Activated T-cell treated with anti-CD3 and anti-CD28 coated beads for 48 hours (primary cell): ENCODE measurements at regions not wholly inside any gene's neighbourhood (a gene's known extent, or its start where the extent isn't known, plus 50 kb on each side); places are given as distances from the start of the nearest gene placed in this dataset.
"Not testable (repeated sequence)": the region's sequence is repeated elsewhere in the genome, so short reads cannot be mapped to it uniquely, and the experiment has no call there.

ENCODE experiments used
- DNase-seq: peaks from one replicate; pipeline ENCODE4 v3.0.0-alpha.2; 2020; ENCODE audit warnings: low read depth

- DNase-seq = no peak
Measured at GRCh38 chrX:45669715-45670340, 469.2 kb upstream of the DIPK2B start.

GRCh38 chrX:45668686-45669443, 468.2 kb upstream of the DIPK2B start:
- DNase-seq = no peak

GRCh38 chrX:45667666-45668065, 467.0 kb upstream of the DIPK2B start:
- DNase-seq = no peak

GRCh38 chrX:45664727-45665290, 464.1 kb upstream of the DIPK2B start:
- no peak for DNase-seq

- DNase-seq = no peak
Measured at GRCh38 chrX:45660477-45660876, 459.8 kb upstream of the DIPK2B start.

- no peak for DNase-seq
Measured at GRCh38 chrX:45633419-45633818, 432.7 kb upstream of the DIPK2B start.

- DNase-seq = no peak
Measured at GRCh38 chrX:45632506-45632905, 431.8 kb upstream of the DIPK2B start.

GRCh38 chrX:45630078-45630477, 429.4 kb upstream of the DIPK2B start:
- no peak for DNase-seq

GRCh38 chrX:45628041-45628440, 427.4 kb upstream of the DIPK2B start:
- no peak for DNase-seq

- no peak for DNase-seq
Measured at GRCh38 chrX:45623266-45623665, 422.6 kb upstream of the DIPK2B start.

GRCh38 chrX:45622538-45622937, 421.9 kb upstream of the DIPK2B start:
- DNase-seq = no peak

- DNase-seq = no peak
Measured at GRCh38 chrX:45622042-45622423, 421.4 kb upstream of the DIPK2B start.

- no peak for DNase-seq
Measured at GRCh38 chrX:45621376-45622041, 420.8 kb upstream of the DIPK2B start.

- DNase-seq = no peak
Measured at GRCh38 chrX:45619290-45619689, 418.6 kb upstream of the DIPK2B start.

- DNase-seq = not testable (repeated sequence)
Measured at GRCh38 chrX:45615591-45615990, 414.9 kb upstream of the DIPK2B start.

- DNase-seq = no peak
Measured at GRCh38 chrX:45614853-45615252, 414.2 kb upstream of the DIPK2B start.

- DNase-seq = no peak
Measured at GRCh38 chrX:45602151-45602550, 401.5 kb upstream of the DIPK2B start.

- DNase-seq = no peak
Measured at GRCh38 chrX:45601052-45601451, 400.4 kb upstream of the DIPK2B start.

GRCh38 chrX:45598861-45599260, 398.2 kb upstream of the DIPK2B start:
- DNase-seq = no peak

GRCh38 chrX:45596188-45596808, 395.6 kb upstream of the DIPK2B start:
- DNase-seq = no peak

GRCh38 chrX:45592101-45592500, 391.4 kb upstream of the DIPK2B start:
- no peak for DNase-seq

GRCh38 chrX:45591650-45592049, 391.0 kb upstream of the DIPK2B start:
- DNase-seq = no peak

- DNase-seq = no peak
Measured at GRCh38 chrX:45584717-45585116, 384.0 kb upstream of the DIPK2B start.
